Neural cell (in vitro differentiated cells): ENCODE measurements at regions not wholly inside any gene's neighbourhood (a gene's known extent, or its start where the extent isn't known, plus 50 kb on each side); places are given as distances from the start of the nearest gene placed in this dataset.
"Not testable (repeated sequence)": the region's sequence is repeated elsewhere in the genome, so short reads cannot be mapped to it uniquely, and the experiment has no call there.

ENCODE experiments used
- CTCF ChIP-seq: fragments of 450-650 bp; IDR thresholded peaks from 2 replicates; pipeline ENCODE4 v1.5.1; 2014; ENCODE audit warnings: antibody characterized with exemption, mild to moderate bottlenecking, moderate library complexity; ENCODE audit not compliant: poor library complexity, severe bottlenecking
- EP300 ChIP-seq: fragments of 450-650 bp; conservative IDR thresholded peaks from 2 replicates; pipeline ENCODE4 v1.6.1; 2014; ENCODE audit warnings: antibody characterized with exemption, mild to moderate bottlenecking, moderate library complexity; ENCODE audit not compliant: poor library complexity, severe bottlenecking
- EZH2 ChIP-seq: fragments of 200-600, 300-800 bp; shearing (Covaris generic), sonication (generic); IDR thresholded peaks from 2 replicates; pipeline ENCODE4 v1.6.1; 2014; ENCODE audit warnings: antibody characterized with exemption, low read length, borderline replicate concordance, mild to moderate bottlenecking; ENCODE audit not compliant: insufficient read depth, poor library complexity, severe bottlenecking
- MXI1 ChIP-seq: fragments of 450-650 bp; conservative IDR thresholded peaks from 2 replicates; pipeline ENCODE4 v1.6.1; 2014; ENCODE audit warnings: antibody characterized with exemption, mild to moderate bottlenecking; ENCODE audit not compliant: poor library complexity, severe bottlenecking
- POLR2AphosphoS5 ChIP-seq: IDR thresholded peaks from 2 replicates; pipeline ENCODE4 v1.6.1; 2012
- RAD21 ChIP-seq: fragments of 450-650 bp; conservative IDR thresholded peaks from 2 replicates; pipeline ENCODE4 v1.6.1; 2014; ENCODE audit warnings: antibody characterized with exemption, mild to moderate bottlenecking, moderate library complexity
- REST ChIP-seq: IDR thresholded peaks from 2 replicates; pipeline ENCODE4 v1.6.1; 2012; ENCODE audit warnings: borderline replicate concordance
- SMC3 ChIP-seq: fragments of 450-650 bp; conservative IDR thresholded peaks from 2 replicates; pipeline ENCODE4 v1.6.1; 2014; ENCODE audit warnings: antibody characterized with exemption, mild to moderate bottlenecking, moderate library complexity; ENCODE audit not compliant: poor library complexity
- TAF1 ChIP-seq: IDR thresholded peaks from 2 replicates; pipeline ENCODE4 v1.6.1; 2012; ENCODE audit warnings: low read depth

- not testable (repeated sequence) for TF ChIP-seq EP300, TAF1, CTCF, EZH2, SMC3, REST, POLR2AphosphoS5, MXI1, RAD21
Measured at GRCh38 chr6:86026890-86027289, 384.2 kb upstream of the SYNCRIP start.
